Gastroesophageal sphincter (tissue), 4 donors: ENCODE measurements at regions not wholly inside any gene's neighbourhood (a gene's known extent, or its start where the extent isn't known, plus 50 kb on each side); places are given as distances from the start of the nearest gene placed in this dataset.
"Not testable (repeated sequence)": the region's sequence is repeated elsewhere in the genome, so short reads cannot be mapped to it uniquely, and the experiment has no call there.

Experiments
- ATAC-seq: fragments of 150-250 bp; one replicate; pipeline ENCODE4 v1.9.1; 2016; ENCODE audit warnings: mild to moderate bottlenecking, moderate library complexity
- H3K27ac ChIP-seq, 4 donors: fragments of 200-600 bp; sonication (generic) in 3 of 4; 1 replicate in 3 of 4; 2 replicates in 1 of 4; pipeline ENCODE4 v1.5.1; 2016 to 2019
- H3K27me3 ChIP-seq: fragments of 200-600 bp; sonication (generic); one replicate; pipeline ENCODE4 v1.5.1; 2019
- H3K36me3 ChIP-seq, 2 donors: fragments of 200-600 bp; sonication (generic); one replicate each; pipeline ENCODE4 v1.5.1; 2019; ENCODE audit warnings: control low read depth in 1 of 2
- H3K4me1 ChIP-seq, 3 donors: fragments of 200-600 bp; sonication (generic); 1 replicate in 2 of 3; 2 replicates in 1 of 3; pipeline ENCODE4 v1.5.1; 2016 to 2019; ENCODE audit warnings: control low read depth in 2 of 3
- H3K4me3 ChIP-seq, 2 donors: fragments of 200-600 bp; sonication (generic); one replicate each; pipeline ENCODE4 v1.5.1; 2019; ENCODE audit warnings: mild to moderate bottlenecking in 1 of 2, moderate library complexity in 1 of 2
- H3K9me3 ChIP-seq, 3 donors: fragments of 200-600 bp; sonication (generic); one replicate each; pipeline ENCODE4 v1.5.1; 2017 to 2019; ENCODE audit warnings: control low read depth in 2 of 3
- EP300 ChIP-seq: sonication (generic); formaldehyde crosslinking; IDR thresholded peaks from one replicate; pipeline ENCODE4 v1.6.1; 2017; ENCODE audit warnings: antibody characterized with exemption, mild to moderate bottlenecking
- POLR2A ChIP-seq, 2 donors: fragments of 450-650 bp; IDR thresholded peaks; one replicate each; pipeline ENCODE4 v1.6.1; 2017; ENCODE audit warnings: antibody characterized with exemption in 2 of 2, mild to moderate bottlenecking in 2 of 2, moderate library complexity in 1 of 2
- POLR2AphosphoS5 ChIP-seq: sonication (generic); formaldehyde crosslinking; IDR thresholded peaks from one replicate; pipeline ENCODE4 v1.6.1; 2017; ENCODE audit warnings: antibody characterized with exemption
- WGBS, 2 donors: methylation state at CpG; one replicate each; pipeline ENCODE4 v1.1.5; 2018; ENCODE audit warnings: low coverage in 1 of 2; 5-methylcytosine and 5-hydroxymethylcytosine counted together
- TF ChIP-seq, protein P1 (sequence below), 4 experiments: fragments of 200-600 bp in 2 of 4; fragments of 450-650 bp in 2 of 4; sonication (generic) in 1 of 4; IDR thresholded peaks; one replicate each; pipeline ENCODE4 v1.5.1; 2017 to 2019; ENCODE audit warnings: antibody characterized with exemption in 4 of 4, mild to moderate bottlenecking in 2 of 4, moderate library complexity in 2 of 4

GRCh38 chr10:21372651-21373410, 152.7 kb downstream of the SKIDA1 start:
- no peaks in the 10 kb centered on the region for H3K27me3 ChIP-seq
- peaks cover 0 to 12% (median 4%) of the 10 kb centered on the region in 3 donors for H3K4me1 ChIP-seq
- H3K36me3 ChIP-seq: no peaks in the 10 kb centered on the region
- no peak overlapping the region for H3K4me3 ChIP-seq
- ATAC-seq: peak; percentile 78
- peak overlapping the region in 2 of 4 donors; percentile 47 to 57 for H3K27ac ChIP-seq
- no peaks in the 10 kb centered on the region for H3K9me3 ChIP-seq
- WGBS, 2 donors: 44 to 50% methylated on average over 1 to 2 of the region's 4 CpGs
- no peak for TF ChIP-seq POLR2A (IDR thresholded peaks at IDR 0.05)
- no peak for TF ChIP-seq POLR2AphosphoS5
- no peak for TF ChIP-seq EP300
- TF ChIP-seq, protein P1, sequence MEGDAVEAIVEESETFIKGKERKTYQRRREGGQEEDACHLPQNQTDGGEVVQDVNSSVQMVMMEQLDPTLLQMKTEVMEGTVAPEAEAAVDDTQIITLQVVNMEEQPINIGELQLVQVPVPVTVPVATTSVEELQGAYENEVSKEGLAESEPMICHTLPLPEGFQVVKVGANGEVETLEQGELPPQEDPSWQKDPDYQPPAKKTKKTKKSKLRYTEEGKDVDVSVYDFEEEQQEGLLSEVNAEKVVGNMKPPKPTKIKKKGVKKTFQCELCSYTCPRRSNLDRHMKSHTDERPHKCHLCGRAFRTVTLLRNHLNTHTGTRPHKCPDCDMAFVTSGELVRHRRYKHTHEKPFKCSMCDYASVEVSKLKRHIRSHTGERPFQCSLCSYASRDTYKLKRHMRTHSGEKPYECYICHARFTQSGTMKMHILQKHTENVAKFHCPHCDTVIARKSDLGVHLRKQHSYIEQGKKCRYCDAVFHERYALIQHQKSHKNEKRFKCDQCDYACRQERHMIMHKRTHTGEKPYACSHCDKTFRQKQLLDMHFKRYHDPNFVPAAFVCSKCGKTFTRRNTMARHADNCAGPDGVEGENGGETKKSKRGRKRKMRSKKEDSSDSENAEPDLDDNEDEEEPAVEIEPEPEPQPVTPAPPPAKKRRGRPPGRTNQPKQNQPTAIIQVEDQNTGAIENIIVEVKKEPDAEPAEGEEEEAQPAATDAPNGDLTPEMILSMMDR (IDR thresholded peaks at IDR 0.05): no peak

DNA sequence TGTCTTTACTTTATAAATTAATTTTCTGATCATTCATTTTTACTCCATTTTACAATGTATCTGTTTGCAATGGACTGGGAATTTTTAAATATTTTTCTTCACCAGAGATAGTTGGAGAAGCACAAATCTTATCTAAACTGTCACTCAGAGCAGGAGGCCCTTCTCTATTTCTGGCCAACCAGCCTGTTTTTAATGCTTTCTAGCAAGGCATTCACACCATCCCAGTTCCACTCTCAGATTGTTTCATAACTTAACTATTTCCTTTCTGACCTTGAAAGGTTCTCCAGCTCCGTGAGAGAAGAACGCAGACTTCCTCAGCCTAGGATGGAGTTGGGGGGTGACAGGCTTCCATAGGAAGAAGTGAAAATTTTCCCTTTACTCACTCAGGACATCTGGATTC, 155.8 kb downstream of the SKIDA1 start:
- Histone ChIP-seq H3K9me3 (no peaks in the 10 kb centered on the region), H3K36me3 (no peaks in the 10 kb centered on the region), H3K4me3 (no peak overlapping the region), H3K27me3 (no peaks in the 10 kb centered on the region), H3K4me1 (peaks cover 0 to 20% (median 4%) of the 10 kb centered on the region in 3 donors), H3K27ac (no peak overlapping the region)
- TF ChIP-seq POLR2AphosphoS5 (no peak), EP300 (no peak), POLR2A (IDR thresholded peaks at IDR 0.05) (no peak)
- TF ChIP-seq, protein P1 (IDR thresholded peaks at IDR 0.05): no peak
- WGBS, 2 donors: 33 to 60% methylated on average over 1 to 2 of the region's 2 CpGs
- ATAC-seq: no peak

- no peak for ATAC-seq
- no peaks in the 10 kb centered on the region for H3K36me3 ChIP-seq
- no peaks in the 10 kb centered on the region for H3K27me3 ChIP-seq
- no peak overlapping the region for H3K27ac ChIP-seq
- TF ChIP-seq, protein P1 (IDR thresholded peaks at IDR 0.05): no peak
- TF ChIP-seq EP300 (no peak), POLR2AphosphoS5 (no peak), POLR2A (IDR thresholded peaks at IDR 0.05) (no peak)
- 63 to 84% methylated on average over 7 to 8 of the region's 9 CpGs for WGBS, 2 donors
- no peak overlapping the region for H3K4me3 ChIP-seq
- H3K9me3 ChIP-seq: no peaks in the 10 kb centered on the region
- H3K4me1 ChIP-seq: peaks cover 0 to 27% (median 6%) of the 10 kb centered on the region in 3 donors
Observed at GRCh38 chr10:21368728-21369425, 156.6 kb downstream of the SKIDA1 start.

DNA sequence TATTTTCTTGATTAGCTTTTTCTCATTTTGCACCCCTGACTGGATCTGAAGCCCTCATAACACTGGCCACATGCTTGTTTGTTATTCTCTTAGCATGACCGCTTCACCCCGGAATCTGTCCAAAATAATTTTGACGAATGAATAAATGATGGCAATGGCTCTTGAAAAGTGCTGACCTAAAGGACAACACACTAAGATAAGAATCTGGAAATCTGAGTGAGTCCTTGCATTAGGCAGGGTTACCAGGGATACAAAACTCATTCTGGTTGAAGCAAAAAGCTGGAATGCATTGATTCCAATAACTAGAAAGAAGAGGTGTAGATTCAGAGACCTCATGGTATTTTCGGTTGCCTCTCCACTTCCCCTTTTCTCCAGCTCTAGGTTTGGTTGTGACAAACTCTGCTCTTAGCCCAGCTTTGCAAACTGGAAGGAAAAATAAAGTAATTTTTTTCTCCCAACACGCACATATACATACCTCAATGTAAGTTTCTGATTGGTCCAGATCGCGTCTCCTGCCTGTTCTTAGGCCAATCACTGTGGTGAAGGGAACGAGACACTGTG, 157.4 kb downstream of the SKIDA1 start:
- 84 to 96% methylated on average over 5 to 8 of the region's 8 CpGs for WGBS, 2 donors
- H3K4me1 ChIP-seq: peaks cover 0 to 30% (median 6%) of the 10 kb centered on the region in 3 donors
- no peak for ATAC-seq
- H3K9me3 ChIP-seq: no peaks in the 10 kb centered on the region
- H3K27me3 ChIP-seq: no peaks in the 10 kb centered on the region
- H3K27ac ChIP-seq: no peak overlapping the region
- no peaks in the 10 kb centered on the region for H3K36me3 ChIP-seq
- H3K4me3 ChIP-seq: no peak overlapping the region
- TF ChIP-seq POLR2A (IDR thresholded peaks at IDR 0.05): no peak
- TF ChIP-seq, protein P1 (IDR thresholded peaks at IDR 0.05): no peak
- no peak for TF ChIP-seq POLR2AphosphoS5
- no peak for TF ChIP-seq EP300

GRCh38 chr10:21366108-21366507, 159.4 kb downstream of the SKIDA1 start:
- 76 to 80% methylated on average over 1 to 6 of the region's 6 CpGs for WGBS, 2 donors
- not testable (repeated sequence) for H3K36me3 ChIP-seq, ATAC-seq

More at GRCh38 chr10:21366108-21366507, 159.4 kb downstream of the SKIDA1 start:
- H3K27me3 ChIP-seq, H3K4me3 ChIP-seq, H3K9me3 ChIP-seq, H3K27ac ChIP-seq: not testable (repeated sequence)
- peaks cover 0 to 26% (median 3%) of the 10 kb centered on the region in 3 donors for H3K4me1 ChIP-seq
